ENCODE measurements at regions not wholly inside any gene's neighbourhood (a gene's known extent, or its start where the extent isn't known, plus 50 kb on each side); places are given as distances from the start of the nearest gene placed in this dataset.

DNA sequence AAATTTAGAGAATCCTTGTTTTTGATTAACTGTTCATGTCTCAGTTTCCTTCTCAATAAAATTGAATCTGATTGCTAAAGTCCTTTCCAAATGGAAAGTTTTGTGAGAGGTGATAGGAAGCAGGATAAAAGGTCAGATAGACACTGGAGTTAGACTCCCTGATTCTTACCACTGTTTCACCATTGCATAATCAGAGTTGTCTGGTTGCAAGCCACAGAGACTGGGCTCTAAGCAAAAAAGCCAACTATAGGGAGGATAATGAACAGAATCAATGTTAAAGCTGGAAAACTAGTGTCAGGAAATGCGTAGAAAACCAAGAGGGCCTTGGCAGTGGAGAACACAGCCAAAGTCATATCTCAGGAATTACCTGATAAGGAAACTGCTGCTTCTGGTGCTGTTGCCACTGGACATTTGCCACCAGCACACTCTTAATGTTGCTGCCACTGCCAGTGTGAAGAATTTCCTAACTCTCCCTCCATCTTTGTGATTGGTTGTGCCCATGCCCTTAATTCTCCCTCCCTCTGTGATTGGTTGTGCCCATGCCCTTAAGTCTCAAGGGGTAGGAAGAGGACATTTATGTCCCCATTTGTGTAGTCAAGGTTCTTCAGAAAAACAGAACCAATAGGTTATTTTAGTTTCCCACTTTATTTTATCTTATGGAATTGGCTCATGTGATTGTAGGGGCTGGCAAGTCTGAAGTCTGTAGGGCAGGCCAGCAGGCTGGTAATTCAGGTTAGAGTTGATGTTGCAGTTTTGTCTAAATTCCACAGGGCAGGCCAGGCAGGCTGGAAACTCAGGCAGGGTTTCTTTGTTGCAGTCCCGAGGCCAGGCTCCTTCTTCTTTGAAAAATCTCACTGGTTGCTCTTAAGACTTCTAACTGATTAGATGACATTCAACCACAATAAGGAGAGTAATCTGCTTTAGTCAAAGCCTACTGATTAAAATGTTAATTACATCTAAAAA, 639.0 kb downstream of the REEP3 start:
- Histone ChIP-seq H3K4me1 (no peaks in the 10 kb centered on the region), H3K27me3 (no peaks in the 10 kb centered on the region), H3K4me3 (no peak overlapping the region), H3K9me3 (no peaks in the 10 kb centered on the region), H3K36me3 (no peaks in the 10 kb centered on the region), H3K27ac (no peak overlapping the region)
- TF ChIP-seq, protein P1, sequence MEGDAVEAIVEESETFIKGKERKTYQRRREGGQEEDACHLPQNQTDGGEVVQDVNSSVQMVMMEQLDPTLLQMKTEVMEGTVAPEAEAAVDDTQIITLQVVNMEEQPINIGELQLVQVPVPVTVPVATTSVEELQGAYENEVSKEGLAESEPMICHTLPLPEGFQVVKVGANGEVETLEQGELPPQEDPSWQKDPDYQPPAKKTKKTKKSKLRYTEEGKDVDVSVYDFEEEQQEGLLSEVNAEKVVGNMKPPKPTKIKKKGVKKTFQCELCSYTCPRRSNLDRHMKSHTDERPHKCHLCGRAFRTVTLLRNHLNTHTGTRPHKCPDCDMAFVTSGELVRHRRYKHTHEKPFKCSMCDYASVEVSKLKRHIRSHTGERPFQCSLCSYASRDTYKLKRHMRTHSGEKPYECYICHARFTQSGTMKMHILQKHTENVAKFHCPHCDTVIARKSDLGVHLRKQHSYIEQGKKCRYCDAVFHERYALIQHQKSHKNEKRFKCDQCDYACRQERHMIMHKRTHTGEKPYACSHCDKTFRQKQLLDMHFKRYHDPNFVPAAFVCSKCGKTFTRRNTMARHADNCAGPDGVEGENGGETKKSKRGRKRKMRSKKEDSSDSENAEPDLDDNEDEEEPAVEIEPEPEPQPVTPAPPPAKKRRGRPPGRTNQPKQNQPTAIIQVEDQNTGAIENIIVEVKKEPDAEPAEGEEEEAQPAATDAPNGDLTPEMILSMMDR (IDR thresholded peaks at IDR 0.05) = no peak
- DNase-seq (ENCODE audit: low spot score) = no peak

DNA sequence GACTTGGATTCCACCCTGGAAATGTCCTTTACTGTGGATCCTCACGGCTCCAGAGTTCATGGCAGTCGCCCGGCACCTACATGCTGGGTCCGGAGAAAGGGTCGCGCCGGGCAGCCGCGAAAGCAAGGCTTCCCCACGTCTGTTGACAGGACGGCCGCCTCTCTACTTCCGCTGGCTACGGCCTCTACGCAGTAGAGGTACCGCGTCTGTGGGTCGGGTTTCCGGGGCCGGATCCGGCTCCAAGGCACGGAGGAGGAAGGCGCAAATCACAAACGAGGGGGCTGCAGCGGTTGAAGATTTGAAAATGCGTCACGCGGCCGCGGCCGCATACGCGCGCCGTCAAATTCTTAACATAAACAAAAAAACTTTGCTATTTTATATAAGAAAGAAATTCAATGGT, 649.6 kb downstream of the REEP3 start:
- Histone ChIP-seq H3K4me3 (no peak overlapping the region), H3K27ac (no peak overlapping the region), H3K27me3 (no peaks in the 10 kb centered on the region), H3K36me3 (no peaks in the 10 kb centered on the region), H3K9me3 (peaks cover 0 to 6% of the 10 kb centered on the region in 2 donors), H3K4me1 (no peaks in the 10 kb centered on the region)
- DNase-seq (ENCODE audit: low spot score) = no peak
- TF ChIP-seq, protein P1 (IDR thresholded peaks at IDR 0.05) = no peak

DNA sequence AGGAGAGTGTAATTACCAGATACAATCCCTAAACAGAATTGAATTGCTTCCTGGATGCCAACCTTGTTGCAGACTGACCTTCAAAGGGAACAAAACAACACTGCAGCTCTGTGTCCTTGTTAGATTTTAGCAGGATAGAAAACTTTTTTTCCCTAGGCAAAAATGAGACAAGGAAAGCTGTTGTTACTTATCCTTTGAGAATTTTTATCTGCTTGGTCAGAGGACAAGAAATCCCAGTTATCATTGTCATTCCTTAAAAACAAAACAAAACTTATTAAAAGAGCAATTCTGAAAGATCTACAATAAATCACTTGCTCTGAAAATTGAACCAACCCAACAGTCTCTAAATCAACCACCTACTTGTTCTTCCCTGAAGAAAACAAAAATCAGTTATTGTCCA, 652.6 kb downstream of the REEP3 start:
- Histone ChIP-seq H3K27me3 (no peaks in the 10 kb centered on the region), H3K9me3 (no peaks in the 10 kb centered on the region), H3K4me3 (no peak overlapping the region), H3K27ac (no peak overlapping the region), H3K4me1 (no peaks in the 10 kb centered on the region), H3K36me3 (no peaks in the 10 kb centered on the region)
- TF ChIP-seq, protein P1 (IDR thresholded peaks at IDR 0.05) = no peak
- DNase-seq (ENCODE audit: low spot score) = no peak

DNA sequence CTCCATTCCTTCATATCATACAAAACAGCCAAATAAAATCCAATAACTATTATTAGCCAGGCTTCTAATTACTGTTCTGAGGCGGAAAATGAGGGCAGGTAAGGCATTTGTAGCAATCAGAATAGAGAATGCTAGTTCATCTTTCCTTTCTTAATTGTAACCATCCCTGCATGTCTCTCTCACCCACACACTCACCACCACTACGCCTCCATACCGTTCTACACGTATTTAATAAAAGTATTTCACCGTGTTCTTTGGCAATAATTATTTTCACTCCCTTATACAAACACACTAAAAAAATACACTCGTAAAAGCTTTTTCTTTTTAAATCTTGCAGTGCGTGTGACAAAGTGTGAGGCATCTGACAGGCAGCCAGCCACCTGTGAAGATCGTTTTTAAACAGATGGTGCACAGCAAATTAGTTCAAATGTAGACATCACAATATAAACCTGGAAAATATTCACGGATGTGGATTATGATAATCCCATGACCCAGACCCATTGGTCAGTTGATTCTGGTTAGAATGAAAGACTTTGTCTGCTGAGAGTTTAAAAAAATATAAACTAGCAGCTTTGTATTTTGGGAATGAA, 653.6 kb downstream of the REEP3 start:
- Histone ChIP-seq H3K36me3 (no peaks in the 10 kb centered on the region), H3K27me3 (no peaks in the 10 kb centered on the region), H3K4me1 (no peaks in the 10 kb centered on the region), H3K27ac (no peak overlapping the region), H3K9me3 (no peaks in the 10 kb centered on the region), H3K4me3 (no peak overlapping the region)
- DNase-seq (ENCODE audit: low spot score) = no peak
- TF ChIP-seq, protein P1 (IDR thresholded peaks at IDR 0.05) = no peak

DNA sequence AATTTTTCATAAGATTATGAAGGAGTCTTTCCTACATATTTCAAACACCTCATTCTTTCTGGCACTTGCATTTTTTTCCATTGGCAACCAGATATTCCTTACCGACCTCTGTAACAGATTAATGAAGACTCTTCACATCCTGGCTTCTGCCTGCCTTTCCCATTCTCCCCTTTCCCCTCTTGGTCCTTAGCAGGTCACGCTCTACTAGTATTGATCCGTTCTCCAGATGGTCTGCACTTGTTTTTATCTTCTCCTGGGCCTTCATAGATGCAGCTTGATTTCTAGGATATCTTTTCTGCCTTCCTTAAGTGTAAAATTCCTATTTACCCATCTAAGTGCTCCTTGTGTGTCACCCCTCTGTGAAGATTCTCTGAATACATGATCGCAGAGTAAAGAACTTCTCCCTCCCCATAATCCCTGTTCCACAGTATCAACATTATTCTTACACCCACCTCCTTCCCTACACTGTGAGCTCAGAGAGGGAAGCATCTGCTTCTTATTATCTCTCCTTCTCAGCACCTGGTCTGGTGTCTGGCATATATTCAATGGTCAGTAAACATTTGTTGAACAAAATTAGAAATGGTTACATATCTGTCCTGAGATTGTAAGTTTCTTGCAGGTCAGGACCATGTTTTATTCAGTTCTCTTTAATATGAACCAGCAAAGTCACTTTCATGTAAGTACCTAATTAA, 654.2 kb downstream of the REEP3 start:
- TF ChIP-seq, protein P1 (IDR thresholded peaks at IDR 0.05) = no peak
- Histone ChIP-seq H3K27ac (no peak overlapping the region), H3K36me3 (no peaks in the 10 kb centered on the region), H3K9me3 (no peaks in the 10 kb centered on the region), H3K4me3 (no peak overlapping the region), H3K27me3 (no peaks in the 10 kb centered on the region), H3K4me1 (no peaks in the 10 kb centered on the region)
- DNase-seq (ENCODE audit: low spot score) = no peak
